NCI-H774 (cell line): ENCODE measurements at regions not wholly inside any gene's neighbourhood (a gene's known extent, or its start where the extent isn't known, plus 50 kb on each side); places are given as distances from the start of the nearest gene placed in this dataset.
"Not testable (repeated sequence)": the region's sequence is repeated elsewhere in the genome, so short reads cannot be mapped to it uniquely, and the experiment has no call there.

ENCODE experiments used
- DNase-seq: peaks from one replicate; lab custom pipeline; 2025; lab: John Stamatoyannopoulos, UW

- no peak for DNase-seq
Observed at GRCh38 chr18:35770376-35771014, 189.0 kb downstream of the GALNT1 start.

DNA sequence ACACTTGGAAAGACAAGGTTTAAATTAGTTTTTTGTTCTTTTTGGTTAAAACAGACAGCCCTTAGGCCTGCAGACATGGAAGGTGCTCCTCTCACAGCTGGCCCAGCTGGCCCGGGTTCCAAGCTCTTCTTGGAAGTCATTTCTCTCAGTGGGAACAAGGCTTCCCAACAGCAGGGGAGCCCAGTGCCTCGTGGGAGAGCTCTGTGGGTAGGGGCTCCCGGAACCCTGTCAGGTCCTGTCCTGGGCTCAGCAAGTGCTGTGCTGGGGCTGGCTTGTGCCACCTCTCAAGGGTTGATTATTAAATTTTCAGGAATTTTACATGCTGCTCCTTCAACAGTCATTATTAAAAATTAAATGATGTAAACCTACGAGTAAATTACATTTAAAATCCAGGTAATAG, 189.6 kb downstream of the GALNT1 start:
- DNase-seq = no peak

GRCh38 chr18:35775887-35776286, 194.3 kb downstream of the GALNT1 start:
- DNase-seq = no peak

- DNase-seq = no peak
Observed at GRCh38 chr18:35776473-35776872, 194.9 kb downstream of the GALNT1 start.

GRCh38 chr18:35777039-35777438, 195.4 kb upstream of the RMP24 start:
- DNase-seq = no peak

GRCh38 chr18:35778850-35779627, 193.4 kb upstream of the RMP24 start:
- DNase-seq = no peak

DNA sequence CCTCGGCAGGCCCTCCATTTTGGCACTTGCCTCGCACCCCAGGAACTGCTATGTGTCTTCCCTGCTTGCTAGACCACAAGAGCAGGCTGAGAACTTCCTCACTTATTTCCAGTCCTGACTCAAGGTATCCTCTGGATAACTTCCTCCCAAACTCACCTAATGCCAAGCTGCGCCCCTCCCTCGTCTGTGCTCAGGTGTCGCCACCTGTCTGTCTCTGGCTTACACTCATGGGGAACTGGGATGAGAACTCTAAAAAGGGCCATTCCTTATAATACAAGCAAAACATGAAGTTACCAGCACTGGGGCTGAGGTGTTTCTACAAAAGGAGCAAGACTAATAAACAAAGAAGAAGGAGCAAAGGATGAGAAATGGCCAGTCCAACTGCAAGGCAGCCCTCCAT, 191.5 kb upstream of the RMP24 start:
- DNase-seq = no peak

DNA sequence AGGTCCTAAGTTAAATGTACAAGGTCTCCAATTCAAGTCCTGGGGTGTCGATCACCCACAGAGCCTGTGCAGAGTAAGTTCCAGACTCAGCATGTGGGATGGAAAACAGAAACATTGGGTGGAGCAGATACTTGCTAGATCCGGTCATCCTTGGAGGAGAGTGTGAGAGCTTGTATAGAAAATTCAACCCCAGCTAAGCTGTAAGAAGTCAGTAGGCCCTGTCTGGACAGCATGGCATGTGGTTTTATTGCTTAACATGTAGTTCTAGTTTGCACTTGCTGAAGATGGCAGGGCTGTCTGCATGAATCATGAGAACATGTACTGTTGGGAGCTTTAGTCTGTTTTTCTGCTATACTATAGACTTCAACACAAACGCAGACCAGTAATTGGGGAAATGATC, 189.6 kb upstream of the RMP24 start:
- no peak for DNase-seq

- DNase-seq = no peak
Observed at GRCh38 chr18:35786365-35787042, 186.0 kb upstream of the RMP24 start.

- DNase-seq = no peak
Observed at GRCh38 chr18:35789543-35789942, 182.9 kb upstream of the RMP24 start.

DNA sequence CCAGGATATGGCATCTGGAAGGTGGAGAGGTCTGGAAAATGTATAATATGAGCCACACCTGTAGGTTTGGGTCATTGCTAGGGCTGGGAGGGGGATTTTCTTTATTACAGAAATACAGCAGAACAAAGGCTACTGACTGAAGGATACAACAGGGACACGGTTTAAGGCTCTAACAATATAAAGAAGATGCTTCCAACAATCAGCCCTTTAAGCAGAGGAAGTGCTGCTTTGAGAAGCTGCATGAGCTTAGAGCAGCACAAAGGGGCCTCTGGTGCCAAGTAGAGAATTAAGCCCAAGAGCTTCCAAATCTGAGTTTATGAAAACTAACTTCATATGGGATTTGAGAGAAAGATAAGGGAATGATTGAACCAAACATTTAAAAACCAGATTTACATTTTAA, 174.5 kb upstream of the RMP24 start:
- no peak for DNase-seq

GRCh38 chr18:35803551-35803950, 168.9 kb upstream of the RMP24 start:
- no peak for DNase-seq

- DNase-seq = no peak
Observed at GRCh38 chr18:35804377-35804776, 168.1 kb upstream of the RMP24 start.

GRCh38 chr18:35807811-35808335, 164.6 kb upstream of the RMP24 start:
- DNase-seq = no peak

- DNase-seq = no peak
Observed at GRCh38 chr18:35808796-35809195, 163.7 kb upstream of the RMP24 start.

DNA sequence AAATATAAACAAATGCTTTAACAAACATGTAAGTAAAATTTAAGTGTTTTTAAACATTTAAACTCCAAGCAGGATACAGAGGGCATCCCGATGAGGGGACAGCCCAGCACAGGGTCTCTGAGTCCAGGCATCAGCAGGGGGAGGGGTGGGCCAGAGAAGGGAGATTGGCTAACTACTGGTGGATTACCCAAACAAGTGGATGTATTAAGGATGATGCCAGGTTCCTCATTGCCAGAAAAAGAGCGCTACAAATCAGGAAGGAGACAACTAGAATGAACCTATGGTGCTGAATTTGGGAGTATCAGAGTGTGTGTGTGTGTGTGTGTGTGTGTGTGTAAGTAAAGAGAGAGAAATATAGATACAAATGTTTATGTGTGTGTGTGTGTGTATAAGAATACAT, 162.0 kb upstream of the RMP24 start:
- no peak for DNase-seq

DNA sequence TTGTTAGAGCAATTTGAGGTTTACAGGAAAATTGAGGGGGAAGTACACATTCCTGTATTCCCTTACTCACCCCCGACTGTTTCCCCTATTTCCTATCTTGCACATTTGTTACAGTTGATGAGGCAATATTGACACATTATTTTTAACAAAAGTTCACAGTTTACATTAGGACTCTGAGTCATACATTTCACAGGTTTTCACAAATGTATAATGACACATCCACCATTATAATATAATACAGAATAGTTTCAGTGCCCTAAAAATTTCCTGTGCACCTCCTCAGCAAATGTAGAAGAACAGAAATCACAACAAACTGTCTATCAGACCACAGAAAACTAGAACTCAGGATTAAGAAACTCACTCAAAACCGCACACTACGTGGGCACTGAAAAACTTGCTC, 160.6 kb upstream of the RMP24 start:
- peak; percentile 35 for DNase-seq

- not testable (repeated sequence) for DNase-seq
Observed at GRCh38 chr18:35815011-35815410, 157.5 kb upstream of the RMP24 start.

DNA sequence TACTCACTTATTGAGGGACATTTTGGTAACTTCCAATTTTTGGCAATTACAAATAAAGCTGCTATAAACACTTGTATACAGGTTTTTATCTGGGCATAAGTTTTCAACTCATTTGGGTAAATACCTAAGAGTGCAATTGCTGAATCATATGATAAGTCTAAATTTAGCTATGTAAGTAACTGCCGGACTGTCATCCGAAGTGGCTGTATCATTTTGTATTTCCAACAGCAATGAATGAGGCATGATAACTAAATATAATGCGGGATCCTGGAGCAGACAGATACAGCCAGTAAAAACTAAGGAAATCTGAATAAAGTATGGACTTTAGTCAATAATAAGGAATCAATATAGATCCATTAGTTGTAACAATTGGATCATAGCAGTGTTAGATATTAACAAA, 156.5 kb upstream of the RMP24 start:
- no peak for DNase-seq

DNA sequence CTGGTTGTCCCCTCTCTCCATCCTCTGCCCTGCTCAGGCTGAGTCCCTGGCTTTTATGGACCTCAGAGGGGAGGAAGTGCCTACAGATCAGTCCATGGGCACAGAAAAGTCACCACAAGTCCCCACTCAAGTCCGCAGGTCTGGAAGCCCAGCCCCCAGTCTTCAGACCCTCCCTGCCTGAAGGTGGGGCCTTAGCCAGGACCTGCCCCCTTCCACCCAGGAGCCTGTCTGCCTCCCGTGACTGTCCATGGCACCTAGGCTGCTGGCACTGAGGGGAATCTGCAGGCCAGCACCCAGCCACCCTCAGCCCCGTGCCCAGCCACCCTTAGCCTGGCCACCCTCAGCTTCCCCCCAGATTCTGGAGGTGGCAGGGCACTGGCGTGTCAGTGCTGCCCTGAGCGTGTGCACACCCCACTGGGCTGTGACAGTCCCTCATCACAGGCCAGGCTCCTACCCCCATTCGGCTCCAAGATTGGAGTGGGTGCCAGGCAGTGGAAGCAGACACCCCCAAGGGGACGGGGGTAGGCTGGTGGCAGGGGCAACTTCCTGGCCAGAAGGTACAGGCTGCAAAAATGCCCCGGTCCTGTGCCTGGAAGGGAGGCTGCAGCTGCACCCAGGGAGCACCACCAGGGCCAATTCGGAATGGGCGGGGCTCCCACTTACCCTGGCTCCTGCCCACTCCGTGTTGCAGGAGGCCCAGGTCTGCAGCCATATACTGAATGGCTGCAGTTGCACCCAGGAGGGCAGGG, 154.7 kb upstream of the RMP24 start:
- DNase-seq = no peak

- DNase-seq = no peak
Observed at GRCh38 chr18:35818353-35818667, 154.2 kb upstream of the RMP24 start.

- DNase-seq = no peak
Observed at GRCh38 chr18:35822413-35822812, 150.1 kb upstream of the RMP24 start.
